ENCODE measurements at regions not wholly inside any gene's neighbourhood (a gene's known extent, or its start where the extent isn't known, plus 50 kb on each side); places are given as distances from the start of the nearest gene placed in this dataset.

GRCh38 chr11:45724153-45724552, 58.7 kb upstream of the CHST1 start:
- TF ChIP-seq POLR2AphosphoS5 (IDR thresholded peaks at IDR 0.05) (no peak), EP300 (IDR thresholded peaks at IDR 0.05) (no peak), CTCF (IDR thresholded peaks at IDR 0.05) (no peak)

Data from gastroesophageal sphincter (tissue), 3 donors.